HCT116 (cell line): ENCODE measurements at regions not wholly inside any gene's neighbourhood (a gene's known extent, or its start where the extent isn't known, plus 50 kb on each side); places are given as distances from the start of the nearest gene placed in this dataset.

Source experiments
- ATAC-seq: fragments of 200-7000 bp; cut with Tn5 transposase; 2 replicates; pipeline ENCODE4 v1.9.1; 2020; ENCODE audit warnings: mild to moderate bottlenecking, moderate library complexity
- BruUV-seq: library from RNA; stranded (reverse); fragments of 400-500 nt; replicated peaks from 2 replicates; lab custom pipeline; 2021; lab: Mats Ljungman, UMichigan
- CTCF ChIA-PET: fragments of 300-600 bp; sonication (Branson Sonifier 250); formaldehyde crosslinking; loops from one replicate; lab custom pipeline; 2021; ENCODE audit warnings: antibody characterized with exemption; lab: Charles Lee
- POLR2A ChIA-PET: fragments of 300-600, 350-600 bp; sonication (Branson Sonifier 250); formaldehyde crosslinking; loops from one replicate; lab custom pipeline; 2021; ENCODE audit warnings: antibody characterized with exemption; lab: Charles Lee
- RAD21 ChIA-PET, 2 experiments: fragments of 300-600 bp; sonication (Branson Sonifier 250); formaldehyde crosslinking; loops; one replicate each; lab custom pipeline; 2023; ENCODE audit warnings: low total read pairs in 2 of 2; ENCODE audit not compliant: uncharacterized antibody in 2 of 2, unreplicated experiment in 2 of 2, low non-redundant PET in 1 of 2; lab: Charles Lee
- DNase-seq: peaks from one replicate; pipeline ENCODE4 v3.0.0-alpha.2; 2010; ENCODE audit warnings: low read depth, low spot score
- H2AFZ ChIP-seq: fragments of 200-600 bp; shearing (Covaris generic), sonication (generic); 2 replicates; pipeline ENCODE4 v1.6.1; 2017; ENCODE audit warnings: low read depth, mixed run types, mixed read lengths, antibody characterized with exemption, low read length; ENCODE audit not compliant: poor library complexity, severe bottlenecking
- H3K27ac ChIP-seq: 2 replicates; pipeline ENCODE4 v1.5.1; 2012; ENCODE audit warnings: low read depth, low read length
- H3K27me3 ChIP-seq: fragments of 200-600 bp; sonication (generic); 2 replicates; pipeline ENCODE4 v1.6.1; 2016; ENCODE audit warnings: mixed run types, low read length, mixed read lengths; ENCODE audit not compliant: insufficient read depth
- H3K36me3 ChIP-seq, 2 experiments: fragments of 200-500 bp in 1 of 2; fragments of 200-600 bp in 1 of 2; sonication (Bioruptor generic) in 1 of 2; sonication (generic) in 1 of 2; 2 replicates each; pipeline versions ENCODE4 v1.5.1 to v1.6.1; 2014 to 2016; ENCODE audit warnings: low read length in 2 of 2, inconsistent platforms in 1 of 2, mixed read lengths in 1 of 2, mixed run types in 1 of 2; ENCODE audit not compliant: insufficient read depth in 2 of 2, control insufficient read depth in 1 of 2
- H3K4me1 ChIP-seq, 2 experiments: fragments of 200-600 bp in 1 of 2; sonication (generic) in 1 of 2; 2 replicates each; pipeline versions ENCODE4 v1.5.1 to v1.6.1; 2012 to 2017; ENCODE audit warnings: low read length in 2 of 2, inconsistent platforms in 1 of 2, mild to moderate bottlenecking in 1 of 2, mixed read lengths in 1 of 2, mixed run types in 1 of 2, moderate library complexity in 1 of 2; ENCODE audit not compliant: insufficient read depth in 2 of 2, control insufficient read depth in 1 of 2
- H3K4me2 ChIP-seq: fragments of 200-600 bp; sonication (generic); 2 replicates; pipeline ENCODE4 v1.6.1; 2017; ENCODE audit warnings: mixed run types, low read length, mixed read lengths
- H3K4me3 ChIP-seq, 2 experiments: fragments of 200-600 bp in 1 of 2; sonication (generic) in 1 of 2; replicated peaks in 1 of 2; 2 replicates each; pipeline ENCODE4 v1.5.1; 2011 to 2016; ENCODE audit warnings: low read length in 2 of 2, control low read depth in 1 of 2, low read depth in 1 of 2, mild to moderate bottlenecking in 1 of 2, mixed read lengths in 1 of 2, mixed run types in 1 of 2
- H3K79me2 ChIP-seq: fragments of 200-600 bp; sonication (generic); 2 replicates; pipeline ENCODE4 v1.6.1; 2017; ENCODE audit warnings: mild to moderate bottlenecking, mixed run types, low read length, moderate library complexity, mixed read lengths; ENCODE audit not compliant: insufficient read depth
- H3K9ac ChIP-seq: fragments of 200-600 bp; sonication (generic); 2 replicates; pipeline ENCODE4 v1.6.1; 2016; ENCODE audit warnings: low read length, mixed read lengths
- H3K9me2 ChIP-seq: fragments of 200-600 bp; sonication (generic), shearing (Covaris generic); 2 replicates; pipeline ENCODE4 v1.6.1; 2017; ENCODE audit warnings: mixed run types, mild to moderate bottlenecking, moderate library complexity; ENCODE audit not compliant: insufficient read depth
- H3K9me3 ChIP-seq, 2 experiments: fragments of 200-500 bp in 1 of 2; fragments of 200-600 bp in 1 of 2; sonication (Bioruptor generic) in 1 of 2; sonication (generic) in 1 of 2; 2 replicates each; pipeline ENCODE4 v1.6.1; 2014 to 2017; ENCODE audit warnings: low read length in 2 of 2, mixed read lengths in 2 of 2, inconsistent platforms in 1 of 2, low read depth in 1 of 2, mild to moderate bottlenecking in 1 of 2, mixed run types in 1 of 2, moderate library complexity in 1 of 2; ENCODE audit not compliant: control insufficient read depth in 1 of 2, insufficient read depth in 1 of 2
- H4K20me1 ChIP-seq: fragments of 200-600 bp; sonication (generic), shearing (Covaris generic); 2 replicates; pipeline ENCODE4 v1.6.1; 2017; ENCODE audit warnings: mixed run types, mild to moderate bottlenecking, moderate library complexity; ENCODE audit not compliant: insufficient read depth
- ATF3 ChIP-seq: IDR thresholded peaks from 2 replicates; pipeline ENCODE4 v1.6.1; 2012
- CBX3 ChIP-seq: IDR thresholded peaks from 2 replicates; pipeline ENCODE4 v1.6.1; 2012; ENCODE audit warnings: low read depth
- CTCF ChIP-seq, 3 experiments: fragments of 200-600 bp in 1 of 3; sonication (generic) in 1 of 3; IDR thresholded peaks in 2 of 3; conservative IDR thresholded peaks in 1 of 3; 2 replicates each; pipeline ENCODE4 v1.5.1; 2012 to 2017; ENCODE audit warnings: low read depth in 2 of 3, low read length in 2 of 3, antibody characterized with exemption in 1 of 3, borderline replicate concordance in 1 of 3, control low read depth in 1 of 3, mild to moderate bottlenecking in 1 of 3, mixed read lengths in 1 of 3, mixed run types in 1 of 3, moderate library complexity in 1 of 3; ENCODE audit not compliant: insufficient read depth in 1 of 3
- ELF1 ChIP-seq: IDR thresholded peaks from 2 replicates; pipeline ENCODE4 v1.6.1; 2012; ENCODE audit warnings: low read depth, borderline replicate concordance
- EZH2 ChIP-seq: fragments of 200-600 bp; sonication (generic); IDR thresholded peaks from 2 replicates; pipeline ENCODE4 v1.6.1; 2017; ENCODE audit warnings: antibody characterized with exemption, mixed run types
- JUND ChIP-seq: IDR thresholded peaks from 2 replicates; pipeline ENCODE4 v1.6.1; 2012
- MAX ChIP-seq: IDR thresholded peaks from 2 replicates; pipeline ENCODE4 v1.6.1; 2012
- POLR2A ChIP-seq: IDR thresholded peaks from 2 replicates; pipeline ENCODE4 v1.7.0; 2011; ENCODE audit warnings: borderline replicate concordance; ENCODE audit not compliant: insufficient read depth, insufficient read length; ENCODE audit errors: extremely low read depth
- POLR2AphosphoS5 ChIP-seq: IDR thresholded peaks from 2 replicates; pipeline ENCODE4 v1.6.1; 2011; ENCODE audit warnings: mild to moderate bottlenecking, low read depth, low read length, moderate library complexity
- REST ChIP-seq: IDR thresholded peaks from 2 replicates; pipeline ENCODE4 v1.6.1; 2012; ENCODE audit warnings: low read depth
- SIN3A ChIP-seq: IDR thresholded peaks from 2 replicates; pipeline ENCODE4 v1.6.1; 2012; ENCODE audit warnings: low read depth
- ZBTB33 ChIP-seq: IDR thresholded peaks from 2 replicates; pipeline ENCODE4 v1.6.1; 2011; ENCODE audit warnings: mild to moderate bottlenecking, low read length, moderate library complexity; ENCODE audit not compliant: insufficient replicate concordance; ENCODE audit errors: extremely low read depth
- intact Hi-C: fragments of 100-400 bp; cut with micrococcal nuclease; formaldehyde crosslinking; loops from 2 replicates; pipeline ENCODE4 v1.10.0; 2022

GRCh38 chr9:113785334-113785733 lies 90.8 kb upstream of the ZNF618 start:
- H3K9me3 ChIP-seq = no peaks in the 10 kb centered on the region
- no peaks in the 10 kb centered on the region for H3K4me1 ChIP-seq
- no peaks in the 10 kb centered on the region for H4K20me1 ChIP-seq
- DNase-seq = no peak
- TF ChIP-seq CBX3 (no peak), JUND (no peak), POLR2A (no peak), ATF3 (no peak), EZH2 (no peak), CTCF (IDR thresholded peaks at IDR 0.05 in 2 of 3, conservative IDR thresholded peaks at IDR 0.05 in 1 of 3; ENCODE audit: borderline replicate concordance in 1 of 3, insufficient read depth in 1 of 3, low read depth in 2 of 3, low read length in 2 of 3) (no peak), ZBTB33 (no peak), REST (no peak), POLR2AphosphoS5 (no peak), ELF1 (no peak), MAX (no peak), SIN3A (no peak)
- TF ChIP-seq, all 23 proteins: peak for 0
- Histone ChIP-seq H3K4me2 (no peak overlapping the region), H3K9ac (no peak overlapping the region), H3K9me2 (no peaks in the 10 kb centered on the region), H3K79me2 (no peaks in the 10 kb centered on the region), H2AFZ (no peak overlapping the region), H3K36me3 (no peaks in the 10 kb centered on the region), H3K4me3 (no peak overlapping the region), H3K27ac (no peak overlapping the region), H3K27me3 (0 out of 2 replicates have a peak, but pooled peaks cover 4% of the 10 kb centered on the region)
- no peak for ATAC-seq
- intact Hi-C loops = no loop called here
- RAD21 ChIA-PET = no interaction called here
- CTCF ChIA-PET = no interaction called here
- BruUV-seq = no TSS peak
- POLR2A ChIA-PET = no interaction called here
